ENCODE measurements at regions not wholly inside any gene's neighbourhood (a gene's known extent, or its start where the extent isn't known, plus 50 kb on each side); places are given as distances from the start of the nearest gene placed in this dataset.

GRCh38 chr6:45806172-45806571 is 209.5 kb downstream of the CLIC5 start:
- no peak overlapping the region for H3K27ac Mint-ChIP-seq
- H3K27me3 Mint-ChIP-seq = peaks cover 16% of the 10 kb centered on the region
- H3K36me3 Mint-ChIP-seq (ENCODE audit: low read depth) = no peaks in the 10 kb centered on the region
- no peak overlapping the region for H3K4me3 Mint-ChIP-seq
- H3K9me3 Mint-ChIP-seq = no peaks in the 10 kb centered on the region
- H3K4me1 Mint-ChIP-seq (ENCODE audit: low read depth) = no peaks in the 10 kb centered on the region
- DNase-seq = no peak

- H3K27ac Mint-ChIP-seq = no peak overlapping the region
- no peaks in the 10 kb centered on the region for H3K4me1 Mint-ChIP-seq (ENCODE audit: low read depth)
- no peaks in the 10 kb centered on the region for H3K27me3 Mint-ChIP-seq
- no peak overlapping the region for H3K4me3 Mint-ChIP-seq
- H3K9me3 Mint-ChIP-seq = no peaks in the 10 kb centered on the region
- no peaks in the 10 kb centered on the region for H3K36me3 Mint-ChIP-seq (ENCODE audit: low read depth)
- no peak for DNase-seq
These were observed 212.6 kb downstream of the CLIC5 start for GRCh38 chr6:45803071-45803470.

- Mint-ChIP-seq H3K36me3 (ENCODE audit: low read depth) (no peaks in the 10 kb centered on the region), H3K4me3 (no peak overlapping the region), H3K27me3 (peaks cover 3% of the 10 kb centered on the region), H3K4me1 (ENCODE audit: low read depth) (no peaks in the 10 kb centered on the region), H3K27ac (peak overlapping the region; percentile 83), H3K9me3 (no peaks in the 10 kb centered on the region)
- DNase-seq = peak; percentile 45
These were observed 214.0 kb downstream of the CLIC5 start for GRCh38 chr6:45801471-45802289.

GRCh38 chr6:45800911-45801310 is 214.7 kb downstream of the CLIC5 start:
- peak overlapping the region; percentile 83 for H3K27ac Mint-ChIP-seq
- no peak for DNase-seq
- H3K4me3 Mint-ChIP-seq = no peak overlapping the region
- no peaks in the 10 kb centered on the region for H3K9me3 Mint-ChIP-seq
- H3K4me1 Mint-ChIP-seq (ENCODE audit: low read depth) = no peaks in the 10 kb centered on the region
- peaks cover 3% of the 10 kb centered on the region for H3K27me3 Mint-ChIP-seq
- no peaks in the 10 kb centered on the region for H3K36me3 Mint-ChIP-seq (ENCODE audit: low read depth)

- DNase-seq = no peak
- Mint-ChIP-seq H3K4me1 (ENCODE audit: low read depth) (peaks cover 18% of the 10 kb centered on the region), H3K4me3 (no peak overlapping the region), H3K27me3 (peaks cover 3% of the 10 kb centered on the region), H3K36me3 (ENCODE audit: low read depth) (no peaks in the 10 kb centered on the region), H3K27ac (no peak overlapping the region), H3K9me3 (no peaks in the 10 kb centered on the region)
These were observed 220.0 kb downstream of the CLIC5 start for GRCh38 chr6:45795678-45796077.

GRCh38 chr6:45794465-45794864 is 221.2 kb downstream of the CLIC5 start:
- peaks cover 3% of the 10 kb centered on the region for H3K27me3 Mint-ChIP-seq
- no peaks in the 10 kb centered on the region for H3K9me3 Mint-ChIP-seq
- peaks cover 20% of the 10 kb centered on the region for H3K4me1 Mint-ChIP-seq (ENCODE audit: low read depth)
- DNase-seq = no peak
- no peak overlapping the region for H3K27ac Mint-ChIP-seq
- H3K4me3 Mint-ChIP-seq = no peak overlapping the region
- H3K36me3 Mint-ChIP-seq (ENCODE audit: low read depth) = no peaks in the 10 kb centered on the region

GRCh38 chr6:45791211-45792168 is 224.2 kb downstream of the CLIC5 start:
- Mint-ChIP-seq H3K27ac (peak overlapping the region; percentile 63), H3K9me3 (no peaks in the 10 kb centered on the region), H3K36me3 (ENCODE audit: low read depth) (no peaks in the 10 kb centered on the region), H3K4me1 (ENCODE audit: low read depth) (peaks cover 20% of the 10 kb centered on the region), H3K4me3 (no peak overlapping the region), H3K27me3 (no peaks in the 10 kb centered on the region)
- DNase-seq = no peak

GRCh38 chr6:45789238-45789637 is 226.4 kb downstream of the CLIC5 start:
- Mint-ChIP-seq H3K4me1 (ENCODE audit: low read depth) (peaks cover 18% of the 10 kb centered on the region), H3K27ac (no peak overlapping the region), H3K4me3 (no peak overlapping the region), H3K36me3 (ENCODE audit: low read depth) (no peaks in the 10 kb centered on the region), H3K27me3 (peaks cover 5% of the 10 kb centered on the region), H3K9me3 (no peaks in the 10 kb centered on the region)
- DNase-seq = no peak

- H3K4me3 Mint-ChIP-seq = no peak overlapping the region
- H3K9me3 Mint-ChIP-seq = no peaks in the 10 kb centered on the region
- peaks cover 17% of the 10 kb centered on the region for H3K4me1 Mint-ChIP-seq (ENCODE audit: low read depth)
- no peaks in the 10 kb centered on the region for H3K36me3 Mint-ChIP-seq (ENCODE audit: low read depth)
- H3K27me3 Mint-ChIP-seq = peaks cover 5% of the 10 kb centered on the region
- no peak for DNase-seq
- H3K27ac Mint-ChIP-seq = no peak overlapping the region
These were observed 228.3 kb downstream of the CLIC5 start for GRCh38 chr6:45787384-45787783.

- Mint-ChIP-seq H3K27ac (no peak overlapping the region), H3K4me1 (ENCODE audit: low read depth) (peaks cover 11% of the 10 kb centered on the region), H3K27me3 (peaks cover 5% of the 10 kb centered on the region), H3K9me3 (no peaks in the 10 kb centered on the region), H3K36me3 (ENCODE audit: low read depth) (no peaks in the 10 kb centered on the region), H3K4me3 (no peak overlapping the region)
- no peak for DNase-seq
These were observed 229.3 kb downstream of the CLIC5 start for GRCh38 chr6:45786355-45786781.

GRCh38 chr6:45784250-45784649 is 231.4 kb downstream of the CLIC5 start:
- Mint-ChIP-seq H3K9me3 (no peaks in the 10 kb centered on the region), H3K4me3 (no peak overlapping the region), H3K27ac (no peak overlapping the region), H3K4me1 (ENCODE audit: low read depth) (peaks cover 2% of the 10 kb centered on the region), H3K36me3 (ENCODE audit: low read depth) (no peaks in the 10 kb centered on the region), H3K27me3 (peaks cover 5% of the 10 kb centered on the region)
- no peak for DNase-seq

GRCh38 chr6:45783716-45784115 is 231.9 kb downstream of the CLIC5 start:
- no peaks in the 10 kb centered on the region for H3K36me3 Mint-ChIP-seq (ENCODE audit: low read depth)
- H3K27me3 Mint-ChIP-seq = peaks cover 5% of the 10 kb centered on the region
- no peaks in the 10 kb centered on the region for H3K9me3 Mint-ChIP-seq
- H3K4me1 Mint-ChIP-seq (ENCODE audit: low read depth) = peaks cover 2% of the 10 kb centered on the region
- DNase-seq = no peak
- H3K27ac Mint-ChIP-seq = no peak overlapping the region
- no peak overlapping the region for H3K4me3 Mint-ChIP-seq

GRCh38 chr6:45781890-45782289 is 233.8 kb downstream of the CLIC5 start:
- Mint-ChIP-seq H3K27me3 (peaks cover 9% of the 10 kb centered on the region), H3K27ac (no peak overlapping the region), H3K4me3 (no peak overlapping the region), H3K9me3 (no peaks in the 10 kb centered on the region), H3K36me3 (ENCODE audit: low read depth) (no peaks in the 10 kb centered on the region), H3K4me1 (ENCODE audit: low read depth) (peaks cover 2% of the 10 kb centered on the region)
- no peak for DNase-seq

GRCh38 chr6:45780523-45780922 is 235.1 kb downstream of the CLIC5 start:
- H3K4me3 Mint-ChIP-seq = no peak overlapping the region
- no peaks in the 10 kb centered on the region for H3K9me3 Mint-ChIP-seq
- DNase-seq = no peak
- H3K27me3 Mint-ChIP-seq = peaks cover 9% of the 10 kb centered on the region
- H3K4me1 Mint-ChIP-seq (ENCODE audit: low read depth) = peaks cover 2% of the 10 kb centered on the region
- no peak overlapping the region for H3K27ac Mint-ChIP-seq
- H3K36me3 Mint-ChIP-seq (ENCODE audit: low read depth) = no peaks in the 10 kb centered on the region

Data from activated T-cell treated with anti-CD3 and anti-CD28 coated beads, Interleukin-2, amount 50 U/mL, for 24 hours (primary cell).